ENCODE measurements at regions not wholly inside any gene's neighbourhood (a gene's known extent, or its start where the extent isn't known, plus 50 kb on each side); places are given as distances from the start of the nearest gene placed in this dataset.

DNA sequence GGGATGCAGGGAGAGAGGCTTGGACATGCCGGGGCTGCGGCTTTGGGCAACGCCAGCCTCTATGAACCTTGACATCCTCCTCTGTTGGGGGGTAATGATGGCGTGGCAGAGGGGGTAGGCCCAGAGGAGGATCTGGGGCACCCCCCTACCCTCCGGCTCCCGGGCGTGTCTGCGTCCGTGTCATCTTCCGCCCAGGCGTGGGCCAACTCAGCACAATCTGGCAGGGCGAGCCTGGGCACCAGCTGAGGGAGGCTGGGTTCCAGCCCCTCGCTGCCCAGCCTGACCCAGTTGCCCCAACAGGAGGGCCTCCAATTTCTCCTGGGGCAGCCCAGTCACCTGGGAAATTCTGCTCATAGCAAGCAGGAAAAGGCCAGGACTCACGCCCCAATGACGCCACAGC lies 62.9 kb upstream of the IL17B start:
- Histone ChIP-seq H2AFZ (ENCODE audit: low read depth, low read length) (peak overlapping the region; percentile 39), H3K36me3 (ENCODE audit: insufficient read depth, low read length) (no peaks in the 10 kb centered on the region), H3K27me3 (ENCODE audit: insufficient read depth, low read length) (no peaks in the 10 kb centered on the region), H3K9me3 (ENCODE audit: low read length) (no peaks in the 10 kb centered on the region), H3K4me1 (ENCODE audit: insufficient read depth, low read length) (peaks cover 8% of the 10 kb centered on the region), H3K4me3 (ENCODE audit: low read length) (no peak overlapping the region)

DNA sequence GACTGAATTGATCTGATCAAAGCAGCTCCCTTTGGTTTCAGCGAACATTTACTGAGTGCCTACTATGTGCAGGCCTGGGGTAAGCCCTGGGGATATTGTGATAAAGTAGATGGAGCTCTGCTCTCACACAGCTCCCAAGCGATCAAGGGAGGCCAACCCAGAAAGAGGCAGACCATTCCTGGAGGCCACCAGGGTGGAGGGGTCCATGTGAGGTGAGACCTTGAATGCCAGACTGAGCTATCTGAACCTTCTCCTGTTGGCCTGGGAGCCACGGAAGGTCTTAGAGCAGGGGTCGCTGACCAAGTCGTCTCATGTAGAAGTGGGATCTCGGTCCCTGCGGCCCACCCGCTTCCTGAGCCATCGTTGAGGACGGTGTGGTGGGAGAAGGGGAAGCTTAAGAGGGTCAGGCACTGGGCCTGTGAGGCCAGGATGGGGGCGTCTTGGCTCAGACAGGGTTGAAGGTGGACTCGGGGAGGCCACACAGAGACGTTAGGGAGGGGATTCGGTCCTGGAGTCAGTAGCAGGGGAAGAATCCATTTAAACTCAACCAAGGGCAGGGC lies 62.2 kb upstream of the IL17B start:
- no peaks in the 10 kb centered on the region for H3K36me3 ChIP-seq (ENCODE audit: insufficient read depth, low read length)
- no peak overlapping the region for H2AFZ ChIP-seq (ENCODE audit: low read depth, low read length)
- no peaks in the 10 kb centered on the region for H3K27me3 ChIP-seq (ENCODE audit: insufficient read depth, low read length)
- no peaks in the 10 kb centered on the region for H3K9me3 ChIP-seq (ENCODE audit: low read length)
- peaks cover 8% of the 10 kb centered on the region for H3K4me1 ChIP-seq (ENCODE audit: insufficient read depth, low read length)
- H3K4me3 ChIP-seq (ENCODE audit: low read length) = no peak overlapping the region

DNA sequence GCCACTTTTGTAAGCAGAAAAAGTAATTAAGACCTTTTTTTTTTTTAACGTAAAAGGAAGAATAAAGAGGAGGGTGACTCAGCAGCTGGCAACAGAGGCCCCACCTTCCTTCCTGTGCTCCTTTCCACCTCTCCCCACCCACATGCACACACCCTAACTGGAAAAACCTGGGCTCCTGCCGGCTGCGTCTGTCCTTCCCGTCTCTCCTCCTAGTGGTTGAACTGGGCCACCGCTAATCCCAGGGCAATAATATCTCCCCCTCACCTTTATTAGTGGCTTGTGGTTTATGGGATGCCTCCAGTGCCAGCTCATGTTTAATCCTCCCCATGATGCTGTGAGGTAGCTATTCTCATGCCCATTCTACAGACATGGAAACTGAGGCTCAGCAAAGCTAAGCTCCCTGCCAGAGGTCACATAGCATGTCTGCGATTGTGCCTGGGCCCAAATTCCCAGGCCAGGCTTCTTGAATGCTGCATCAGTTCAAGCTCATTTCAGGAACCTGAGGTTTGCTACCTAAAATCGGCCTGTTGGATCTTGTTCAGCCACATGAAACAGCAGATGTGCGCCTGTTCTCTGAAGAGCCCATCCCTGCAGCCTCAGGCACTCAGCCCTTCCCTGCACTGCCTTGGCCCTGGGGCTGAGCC lies 60.9 kb upstream of the IL17B start:
- H2AFZ ChIP-seq (ENCODE audit: low read depth, low read length) = no peak overlapping the region
- H3K4me1 ChIP-seq (ENCODE audit: insufficient read depth, low read length) = peaks cover 8% of the 10 kb centered on the region
- H3K4me3 ChIP-seq (ENCODE audit: low read length) = no peak overlapping the region
- no peaks in the 10 kb centered on the region for H3K36me3 ChIP-seq (ENCODE audit: insufficient read depth, low read length)
- H3K27me3 ChIP-seq (ENCODE audit: insufficient read depth, low read length) = no peaks in the 10 kb centered on the region
- H3K9me3 ChIP-seq (ENCODE audit: low read length) = no peaks in the 10 kb centered on the region

GRCh38 chr5:149438711-149439132 lies 59.6 kb upstream of the IL17B start:
- H3K9me3 ChIP-seq (ENCODE audit: low read length) = no peaks in the 10 kb centered on the region
- no peaks in the 10 kb centered on the region for H3K36me3 ChIP-seq (ENCODE audit: insufficient read depth, low read length)
- peaks cover 8% of the 10 kb centered on the region for H3K4me1 ChIP-seq (ENCODE audit: insufficient read depth, low read length)
- H2AFZ ChIP-seq (ENCODE audit: low read depth, low read length) = no peak overlapping the region
- no peak overlapping the region for H3K4me3 ChIP-seq (ENCODE audit: low read length)
- H3K27me3 ChIP-seq (ENCODE audit: insufficient read depth, low read length) = no peaks in the 10 kb centered on the region

- no peaks in the 10 kb centered on the region for H3K9me3 ChIP-seq (ENCODE audit: low read length)
- no peak overlapping the region for H2AFZ ChIP-seq (ENCODE audit: low read depth, low read length)
- peaks cover 8% of the 10 kb centered on the region for H3K4me1 ChIP-seq (ENCODE audit: insufficient read depth, low read length)
- H3K27me3 ChIP-seq (ENCODE audit: insufficient read depth, low read length) = no peaks in the 10 kb centered on the region
- no peak overlapping the region for H3K4me3 ChIP-seq (ENCODE audit: low read length)
- H3K36me3 ChIP-seq (ENCODE audit: insufficient read depth, low read length) = no peaks in the 10 kb centered on the region
Observed at GRCh38 chr5:149438281-149438680, 59.2 kb upstream of the IL17B start.

DNA sequence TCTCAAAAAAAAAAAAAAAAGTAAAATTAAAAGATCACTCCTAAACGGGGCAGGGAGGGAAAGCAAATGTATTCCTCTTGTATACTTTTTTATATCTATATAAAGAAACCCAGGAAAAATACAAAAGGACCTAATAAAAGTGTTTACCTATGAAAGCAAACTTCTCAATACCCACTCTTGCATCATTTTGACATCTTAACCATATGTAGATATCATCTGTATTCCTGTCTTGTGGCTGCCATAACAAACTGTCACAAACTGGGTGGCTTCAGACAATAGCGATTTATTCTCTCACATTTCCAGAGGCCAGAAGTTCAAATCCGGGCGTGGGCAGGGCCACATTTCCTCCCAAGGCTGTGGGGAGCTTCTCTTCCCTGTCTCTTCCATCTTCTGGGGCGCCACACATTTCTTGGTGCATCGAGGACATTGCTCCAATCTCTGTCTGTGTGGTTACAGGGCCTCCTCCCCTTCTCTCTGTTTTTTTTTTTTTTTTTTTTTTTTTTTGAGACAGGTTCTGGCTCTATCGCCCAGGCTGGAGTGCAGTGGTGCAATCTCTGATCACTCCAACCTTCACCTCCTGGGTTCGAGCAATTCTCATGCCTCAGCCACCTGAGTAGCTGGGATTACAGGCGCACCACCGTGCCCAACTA lies 58.4 kb upstream of the IL17B start:
- no peaks in the 10 kb centered on the region for H3K36me3 ChIP-seq (ENCODE audit: insufficient read depth, low read length)
- H2AFZ ChIP-seq (ENCODE audit: low read depth, low read length) = no peak overlapping the region
- H3K27me3 ChIP-seq (ENCODE audit: insufficient read depth, low read length) = no peaks in the 10 kb centered on the region
- peaks cover 4% of the 10 kb centered on the region for H3K4me1 ChIP-seq (ENCODE audit: insufficient read depth, low read length)
- H3K9me3 ChIP-seq (ENCODE audit: low read length) = no peaks in the 10 kb centered on the region
- H3K4me3 ChIP-seq (ENCODE audit: low read length) = no peak overlapping the region

DNA sequence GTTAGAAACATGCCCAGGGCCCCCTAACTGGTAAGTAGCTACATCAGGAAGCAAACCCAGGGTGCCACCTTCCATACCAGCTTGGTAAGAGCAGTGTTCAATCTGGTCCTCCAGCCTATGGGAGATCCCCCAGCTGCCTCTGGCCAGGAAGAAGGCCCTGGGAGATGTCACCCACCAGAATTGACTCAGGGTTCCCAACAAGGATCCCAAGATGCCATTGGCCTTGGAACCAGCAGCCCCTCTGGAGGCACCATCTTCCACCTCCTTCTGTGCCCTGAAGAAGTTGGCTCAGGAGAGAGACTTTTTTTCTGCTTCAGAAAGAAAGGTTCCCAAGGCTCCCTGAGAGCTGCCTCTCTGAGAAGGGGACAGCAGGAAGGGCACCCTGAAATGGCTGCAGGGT lies 56.6 kb upstream of the IL17B start:
- Histone ChIP-seq H3K27me3 (ENCODE audit: insufficient read depth, low read length) (no peaks in the 10 kb centered on the region), H3K4me1 (ENCODE audit: insufficient read depth, low read length) (no peaks in the 10 kb centered on the region), H3K4me3 (ENCODE audit: low read length) (no peak overlapping the region), H3K9me3 (ENCODE audit: low read length) (no peaks in the 10 kb centered on the region), H2AFZ (ENCODE audit: low read depth, low read length) (no peak overlapping the region), H3K36me3 (ENCODE audit: insufficient read depth, low read length) (no peaks in the 10 kb centered on the region)

GRCh38 chr5:149435015-149435376 lies 55.9 kb upstream of the IL17B start:
- H3K4me3 ChIP-seq (ENCODE audit: low read length) = no peak overlapping the region
- H2AFZ ChIP-seq (ENCODE audit: low read depth, low read length) = no peak overlapping the region
- H3K4me1 ChIP-seq (ENCODE audit: insufficient read depth, low read length) = no peaks in the 10 kb centered on the region
- H3K36me3 ChIP-seq (ENCODE audit: insufficient read depth, low read length) = no peaks in the 10 kb centered on the region
- H3K27me3 ChIP-seq (ENCODE audit: insufficient read depth, low read length) = no peaks in the 10 kb centered on the region
- no peaks in the 10 kb centered on the region for H3K9me3 ChIP-seq (ENCODE audit: low read length)

DNA sequence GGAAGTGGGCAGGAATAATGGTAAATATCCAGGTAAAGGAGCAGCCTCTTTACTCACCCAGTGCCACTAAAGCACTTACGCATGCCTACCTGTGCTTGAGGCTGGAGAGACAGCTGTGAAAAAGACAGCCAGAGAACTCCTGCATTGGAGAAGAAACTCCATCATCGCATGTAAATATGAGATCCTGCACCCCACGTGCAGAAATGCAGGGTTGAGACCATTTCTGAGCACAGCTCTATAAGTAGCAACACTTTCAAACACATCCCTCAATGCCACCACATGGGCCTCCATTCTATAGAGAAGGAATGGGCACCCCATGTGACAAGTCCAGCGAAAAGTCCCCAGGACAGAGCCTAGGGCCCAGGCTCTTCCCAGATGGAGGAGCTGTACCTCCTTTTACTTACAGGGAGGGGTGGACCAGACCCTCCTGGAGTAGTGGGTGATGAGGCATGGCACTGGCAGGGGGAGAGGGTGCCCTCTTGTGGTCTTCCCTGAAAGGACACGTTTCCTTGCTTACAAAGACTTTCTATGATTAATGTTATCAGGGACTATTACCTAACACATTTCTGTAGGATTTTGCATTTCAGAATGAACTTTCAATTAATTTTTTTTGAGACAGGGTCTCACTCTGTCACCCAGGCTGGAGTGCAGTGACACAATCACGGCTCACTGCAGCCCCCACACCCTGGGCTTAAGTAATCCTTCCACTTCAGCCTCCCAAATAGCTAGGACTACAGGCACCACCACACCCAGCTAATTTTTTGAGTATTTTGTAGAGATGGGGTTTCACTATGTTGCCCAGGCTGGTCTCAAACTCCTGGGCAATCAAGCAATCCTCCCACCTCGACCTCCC lies 55.3 kb upstream of the IL17B start:
- H3K4me3 ChIP-seq (ENCODE audit: low read length) = no peak overlapping the region
- H3K27me3 ChIP-seq (ENCODE audit: insufficient read depth, low read length) = no peaks in the 10 kb centered on the region

GRCh38 chr5:149433524-149434131 lies 54.5 kb upstream of the IL17B start:
- Histone ChIP-seq H3K27me3 (ENCODE audit: insufficient read depth, low read length) (no peaks in the 10 kb centered on the region), H2AFZ (ENCODE audit: low read depth, low read length) (no peak overlapping the region), H3K9me3 (ENCODE audit: low read length) (no peaks in the 10 kb centered on the region), H3K36me3 (ENCODE audit: insufficient read depth, low read length) (no peaks in the 10 kb centered on the region), H3K4me3 (ENCODE audit: low read length) (no peak overlapping the region), H3K4me1 (ENCODE audit: insufficient read depth, low read length) (no peaks in the 10 kb centered on the region)

More for the DNA sequence above, 55.3 kb upstream of the IL17B start:
- no peaks in the 10 kb centered on the region for H3K36me3 ChIP-seq (ENCODE audit: insufficient read depth, low read length)
- no peak overlapping the region for H2AFZ ChIP-seq (ENCODE audit: low read depth, low read length)
- H3K9me3 ChIP-seq (ENCODE audit: low read length) = no peaks in the 10 kb centered on the region
- H3K4me1 ChIP-seq (ENCODE audit: insufficient read depth, low read length) = no peaks in the 10 kb centered on the region

- Histone ChIP-seq H3K9me3 (ENCODE audit: low read length) (no peaks in the 10 kb centered on the region), H3K36me3 (ENCODE audit: insufficient read depth, low read length) (no peaks in the 10 kb centered on the region), H2AFZ (ENCODE audit: low read depth, low read length) (no peak overlapping the region), H3K4me3 (ENCODE audit: low read length) (no peak overlapping the region), H3K4me1 (ENCODE audit: insufficient read depth, low read length) (no peaks in the 10 kb centered on the region), H3K27me3 (ENCODE audit: insufficient read depth, low read length) (no peaks in the 10 kb centered on the region)
Observed at GRCh38 chr5:149432911-149433401, 53.9 kb upstream of the IL17B start.

- H2AFZ ChIP-seq (ENCODE audit: low read depth, low read length) = no peak overlapping the region
- no peaks in the 10 kb centered on the region for H3K4me1 ChIP-seq (ENCODE audit: insufficient read depth, low read length)
- H3K27me3 ChIP-seq (ENCODE audit: insufficient read depth, low read length) = no peaks in the 10 kb centered on the region
- no peaks in the 10 kb centered on the region for H3K36me3 ChIP-seq (ENCODE audit: insufficient read depth, low read length)
- H3K4me3 ChIP-seq (ENCODE audit: low read length) = no peak overlapping the region
- H3K9me3 ChIP-seq (ENCODE audit: low read length) = no peaks in the 10 kb centered on the region
Observed at GRCh38 chr5:149432376-149432775, 53.3 kb upstream of the IL17B start.
